Panc1 (cell line): ENCODE measurements at regions not wholly inside any gene's neighbourhood (a gene's known extent, or its start where the extent isn't known, plus 50 kb on each side); places are given as distances from the start of the nearest gene placed in this dataset.

ENCODE experiments used
- ATAC-seq: fragments of 200-7000 bp; cut with Tn5 transposase; 2 replicates; pipeline ENCODE4 v1.9.1; 2020; ENCODE audit warnings: mild to moderate bottlenecking, moderate library complexity
- BruUV-seq: library from RNA; stranded (reverse); fragments of 400-500 nt; replicated peaks from 2 replicates; lab custom pipeline; 2021; lab: Mats Ljungman, UMichigan
- CTCF ChIA-PET: fragments of 300-600 bp; sonication (Branson Sonifier 250); formaldehyde crosslinking; loops from one replicate; lab custom pipeline; 2022; ENCODE audit warnings: antibody characterized with exemption; lab: Charles Lee
- POLR2A ChIA-PET: fragments of 300-600 bp; sonication (Branson Sonifier 250); formaldehyde crosslinking; loops from one replicate; lab custom pipeline; 2022; ENCODE audit warnings: antibody characterized with exemption; lab: Charles Lee
- DNase-seq: peaks from one replicate; pipeline ENCODE4 v3.0.0-alpha.2; 2010; ENCODE audit warnings: low read depth, low spot score
- H3K27ac ChIP-seq: 2 replicates; pipeline ENCODE4 v1.5.1; 2011; ENCODE audit warnings: mild to moderate bottlenecking, low read length, inconsistent platforms
- H3K27me3 ChIP-seq: fragments of 200-500 bp; sonication (Bioruptor generic); 2 replicates; pipeline ENCODE4 v1.6.0; 2014; ENCODE audit warnings: low read length, inconsistent platforms; ENCODE audit not compliant: control insufficient read depth, insufficient read depth
- H3K36me3 ChIP-seq: fragments of 200-500 bp; sonication (Bioruptor generic); 2 replicates; pipeline ENCODE4 v1.5.1; 2014; ENCODE audit warnings: inconsistent platforms, mild to moderate bottlenecking, low read length, moderate library complexity; ENCODE audit not compliant: control insufficient read depth, insufficient read depth
- H3K4me1 ChIP-seq: 2 replicates; pipeline ENCODE4 v1.5.1; 2011; ENCODE audit warnings: inconsistent platforms, mild to moderate bottlenecking, low read length, moderate library complexity; ENCODE audit not compliant: control insufficient read depth, insufficient read depth
- H3K4me3 ChIP-seq, 2 experiments: 2 replicates each; pipeline ENCODE4 v1.5.1; 2011 to 2012; ENCODE audit warnings: low read depth in 2 of 2, low read length in 2 of 2, mild to moderate bottlenecking in 2 of 2, inconsistent platforms in 1 of 2, moderate library complexity in 1 of 2
- H3K9me3 ChIP-seq: fragments of 200-500 bp; sonication (Bioruptor generic); 2 replicates; pipeline ENCODE4 v1.5.1; 2014; ENCODE audit warnings: low read depth, mild to moderate bottlenecking, inconsistent platforms, low read length, moderate library complexity; ENCODE audit not compliant: control insufficient read depth, insufficient read depth
- CTCF ChIP-seq: fragments of 450-650 bp; IDR thresholded peaks from 2 replicates; pipeline ENCODE4 v1.5.1; 2017; ENCODE audit warnings: mild to moderate bottlenecking
- POLR2AphosphoS5 ChIP-seq: IDR thresholded peaks from 2 replicates; pipeline ENCODE4 v1.6.1; 2012; ENCODE audit warnings: mild to moderate bottlenecking, low read depth, low read length, moderate library complexity
- REST ChIP-seq, 2 experiments: IDR thresholded peaks; 2 replicates each; pipeline ENCODE4 v1.6.1; 2011 to 2012; ENCODE audit warnings: low read depth in 2 of 2, control low read depth in 1 of 2, low read length in 1 of 2, mild to moderate bottlenecking in 1 of 2, moderate library complexity in 1 of 2; ENCODE audit not compliant: insufficient read depth in 1 of 2
- SIN3A ChIP-seq: IDR thresholded peaks from 2 replicates; pipeline ENCODE4 v1.6.1; 2012; ENCODE audit warnings: low read depth, mild to moderate bottlenecking, low read length, moderate library complexity, borderline replicate concordance; ENCODE audit not compliant: insufficient read depth
- TCF7L2 ChIP-seq: IDR thresholded peaks from 2 replicates; pipeline ENCODE4 v1.6.1; 2011; ENCODE audit warnings: mild to moderate bottlenecking, low read depth, low read length, inconsistent platforms
- in situ Hi-C: cut with HindIII; loops from 2 replicates; pipeline ENCODE4 v1.10.0; 2016; ENCODE audit warnings: low sequenced_read_pairs, low pct_unique_long_range_greater_than_20kb
- intact Hi-C: fragments of 100-400 bp; cut with micrococcal nuclease; formaldehyde crosslinking; loops from one replicate; pipeline ENCODE4 v1.10.0; 2022; ENCODE audit not compliant: unreplicated experiment

DNA sequence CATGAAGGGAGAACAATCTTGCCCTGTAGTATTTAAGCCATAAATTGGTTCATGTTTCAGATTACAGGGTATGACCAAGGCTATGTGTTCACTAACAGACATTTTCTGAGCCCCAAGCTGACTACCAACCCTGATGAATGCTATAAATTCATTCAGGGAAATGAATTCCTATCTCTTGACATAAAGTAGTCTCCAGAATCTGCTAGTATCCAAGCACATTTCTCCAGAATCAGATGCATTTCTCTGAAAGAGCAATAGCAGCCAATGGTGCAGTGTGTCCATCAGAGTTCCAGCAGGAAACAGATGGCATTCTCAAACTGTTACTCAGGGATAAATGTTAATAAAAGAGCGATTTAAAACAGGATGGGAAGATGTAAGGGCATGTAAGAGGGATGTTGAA is 226.4 kb downstream of the COG6 start:
- Histone ChIP-seq H3K27ac (no peak overlapping the region), H3K9me3 (no peaks in the 10 kb centered on the region), H3K4me3 (no peak overlapping the region), H3K4me1 (peaks cover 4% of the 10 kb centered on the region; the same call in 1 of the 2 replicates), H3K27me3 (no peaks in the 10 kb centered on the region), H3K36me3 (no peaks in the 10 kb centered on the region)
- in situ Hi-C loops: no loop called here
- intact Hi-C loops: no loop called here
- DNase-seq: no peak
- CTCF ChIA-PET: no interaction called here
- TF ChIP-seq POLR2AphosphoS5 (no peak), TCF7L2 (no peak), SIN3A (no peak), CTCF (no peak), REST (IDR thresholded peaks at IDR 0.05; ENCODE audit: insufficient read depth in 1 of 2, low read depth in 2 of 2, low read length in 1 of 2) (no peak)
- ATAC-seq: no peak
- POLR2A ChIA-PET: no interaction called here
- no TSS peak for BruUV-seq

GRCh38 chr13:39884166-39884565 is 228.7 kb downstream of the COG6 start:
- intact Hi-C loops (no loop called here), in situ Hi-C loops (no loop called here)
- H3K4me3 ChIP-seq: no peak overlapping the region
- CTCF ChIA-PET: no interaction called here
- H3K4me1 ChIP-seq: no peaks in the 10 kb centered on the region
- H3K36me3 ChIP-seq: no peaks in the 10 kb centered on the region
- no peaks in the 10 kb centered on the region for H3K27me3 ChIP-seq
- no TSS peak for BruUV-seq
- DNase-seq (no peak), ATAC-seq (no peak)
- POLR2A ChIA-PET: no interaction called here
- no peaks in the 10 kb centered on the region for H3K9me3 ChIP-seq
- TF ChIP-seq REST (IDR thresholded peaks at IDR 0.05; ENCODE audit: insufficient read depth in 1 of 2, low read depth in 2 of 2, low read length in 1 of 2) (no peak), SIN3A (no peak), CTCF (no peak), TCF7L2 (no peak), POLR2AphosphoS5 (no peak)
- no peak overlapping the region for H3K27ac ChIP-seq
